GM23338 (cell line): ENCODE measurements at regions not wholly inside any gene's neighbourhood (a gene's known extent, or its start where the extent isn't known, plus 50 kb on each side); places are given as distances from the start of the nearest gene placed in this dataset.

Experiments used
- ATAC-seq: fragments of 200-7000 bp; cut with Tn5 transposase; 3 replicates; pipeline ENCODE4 v1.9.1; 2020
- DNase-seq: peaks from one replicate; pipeline ENCODE4 v3.0.0-alpha.2; 2015; ENCODE audit warnings: low spot score
- H2AFZ ChIP-seq: fragments of 200-600 bp; sonication (generic); 2 replicates; pipeline ENCODE4 v1.8.0; 2016; ENCODE audit warnings: antibody characterized with exemption, mild to moderate bottlenecking, moderate library complexity
- H3F3A ChIP-seq: fragments of 200-600 bp; sonication (generic); replicated peaks from 2 replicates; pipeline ENCODE4 v1.8.0; 2017; ENCODE audit warnings: antibody characterized with exemption, mixed run types, low read depth
- H3K27ac ChIP-seq: fragments of 200-600 bp; sonication (generic); 2 replicates; pipeline ENCODE4 v1.6.1; 2016; ENCODE audit warnings: low read depth
- H3K27me3 ChIP-seq: fragments of 200-600 bp; sonication (generic); 2 replicates; pipeline ENCODE4 v1.8.0; 2016; ENCODE audit warnings: mild to moderate bottlenecking, mixed run types, moderate library complexity; ENCODE audit not compliant: insufficient read depth
- H3K36me3 ChIP-seq: fragments of 200-600 bp; sonication (generic); 2 replicates; pipeline ENCODE4 v1.8.0; 2016; ENCODE audit warnings: mild to moderate bottlenecking; ENCODE audit not compliant: insufficient read depth
- H3K4me1 ChIP-seq: fragments of 200-600 bp; sonication (generic); 2 replicates; pipeline ENCODE4 v1.8.0; 2016; ENCODE audit warnings: mild to moderate bottlenecking, moderate library complexity; ENCODE audit not compliant: insufficient read depth
- H3K4me2 ChIP-seq: fragments of 200-600 bp; sonication (generic); 2 replicates; pipeline ENCODE4 v1.7.1; 2017; ENCODE audit warnings: mixed run types
- H3K4me3 ChIP-seq: fragments of 200-600 bp; sonication (generic); 2 replicates; pipeline ENCODE4 v1.6.1; 2016; ENCODE audit warnings: mixed run types
- H3K79me2 ChIP-seq: fragments of 200-600 bp; sonication (generic); replicated peaks from 2 replicates; pipeline ENCODE4 v1.8.0; 2017; ENCODE audit warnings: mild to moderate bottlenecking; ENCODE audit not compliant: insufficient read depth
- H3K9me2 ChIP-seq: fragments of 200-600 bp; sonication (generic); 2 replicates; pipeline ENCODE4 v1.8.0; 2017; ENCODE audit not compliant: insufficient read depth
- H4K20me1 ChIP-seq: fragments of 200-600 bp; sonication (generic); replicated peaks from 2 replicates; pipeline ENCODE4 v1.8.0; 2017; ENCODE audit warnings: mild to moderate bottlenecking; ENCODE audit not compliant: insufficient read depth
- H3K27ac Mint-ChIP-seq: 2 replicates; pipeline ENCODE4 v1.8.0; 2020; ENCODE audit warnings: inconsistent platforms, mild to moderate bottlenecking, moderate library complexity, mixed read lengths
- H3K27me3 Mint-ChIP-seq: 3 replicates; pipeline ENCODE4 v1.8.0; 2022; ENCODE audit warnings: low read depth, mild to moderate bottlenecking, moderate library complexity, mixed read lengths, inconsistent platforms; ENCODE audit not compliant: insufficient read depth, poor library complexity
- H3K36me3 Mint-ChIP-seq: 3 replicates; pipeline ENCODE4 v1.8.0; 2021; ENCODE audit warnings: low read depth, mild to moderate bottlenecking, inconsistent platforms, moderate library complexity, mixed read lengths
- H3K4me1 Mint-ChIP-seq: 3 replicates; pipeline ENCODE4 v1.8.0; 2020; ENCODE audit warnings: mild to moderate bottlenecking, inconsistent platforms, mixed read lengths
- H3K4me3 Mint-ChIP-seq: 3 replicates; pipeline ENCODE4 v1.8.0; 2021; ENCODE audit warnings: moderate library complexity, mild to moderate bottlenecking, inconsistent platforms, mixed read lengths
- H3K9me3 Mint-ChIP-seq: 3 replicates; pipeline ENCODE4 v1.8.0; 2020; ENCODE audit warnings: moderate library complexity, mild to moderate bottlenecking, inconsistent platforms, mixed read lengths
- EZH2phosphoT487 ChIP-seq: fragments of 200-600 bp; sonication (generic); IDR thresholded peaks from one replicate; pipeline ENCODE4 v1.8.1; 2018; ENCODE audit warnings: antibody characterized with exemption; ENCODE audit not compliant: unreplicated experiment
- POLR2AphosphoS5 ChIP-seq: IDR thresholded peaks from 2 replicates; pipeline ENCODE4 v1.6.1; 2016; ENCODE audit warnings: antibody characterized with exemption, low read depth
- STAT1 ChIP-seq: IDR thresholded peaks from one replicate; pipeline ENCODE4 v1.6.1; 2016; ENCODE audit warnings: antibody characterized with exemption; ENCODE audit not compliant: unreplicated experiment
- ZNF114 ChIP-seq: fragments of 250-450 bp; sonication (Bioruptor Pico); IDR thresholded peaks from 2 replicates; pipeline ENCODE4 v1.5.0; 2020; ENCODE audit warnings: mild to moderate bottlenecking, moderate library complexity
- ZNF331 ChIP-seq: fragments of 250-450 bp; sonication (Bioruptor Pico); IDR thresholded peaks from 2 replicates; pipeline ENCODE4 v1.5.0; 2020; ENCODE audit warnings: low read depth, mild to moderate bottlenecking, moderate library complexity
- TF ChIP-seq, protein P1 (sequence below), 2 experiments: fragments of 200-600 bp in 1 of 2; sonication (generic) in 1 of 2; conservative IDR thresholded peaks; 2 replicates each; pipeline versions ENCODE4 v1.5.1 to v1.6.1; 2016 to 2017; ENCODE audit warnings: antibody characterized with exemption in 2 of 2, low read depth in 2 of 2, mild to moderate bottlenecking in 2 of 2, moderate library complexity in 1 of 2
- TF ChIP-seq, protein P2 (sequence below): IDR thresholded peaks from one replicate; pipeline ENCODE4 v1.6.1; 2018; ENCODE audit warnings: antibody characterized with exemption; ENCODE audit not compliant: unreplicated experiment

DNA sequence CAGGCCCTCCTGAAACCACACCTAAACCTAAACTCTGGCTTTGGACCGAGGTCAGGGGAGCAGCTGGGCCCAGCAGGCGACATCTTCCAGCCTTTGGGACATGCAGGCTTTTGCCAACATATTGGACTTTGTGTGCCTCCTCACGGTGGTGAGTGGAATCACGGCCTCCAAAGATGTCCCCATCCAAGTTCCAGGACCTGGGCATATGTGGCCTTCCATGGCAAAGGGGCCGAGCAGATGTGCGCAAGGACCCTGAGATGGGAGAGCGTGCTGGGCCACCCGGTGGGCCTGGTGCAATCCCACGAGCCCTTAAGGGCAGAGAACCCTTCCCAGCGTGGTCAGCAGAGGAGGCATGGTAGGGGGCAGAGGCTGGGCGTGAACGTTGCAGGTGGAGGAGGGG lies 160.8 kb upstream of the C1orf174 start:
- Histone ChIP-seq H3F3A (no peaks in the 10 kb centered on the region), H4K20me1 (no peaks in the 10 kb centered on the region), H3K4me3 (no peak overlapping the region), H3K4me2 (no peak overlapping the region), H3K36me3 (no peaks in the 10 kb centered on the region), H3K79me2 (no peaks in the 10 kb centered on the region), H3K4me1 (no peaks in the 10 kb centered on the region), H3K9me2 (no peaks in the 10 kb centered on the region), H3K27ac (no peak overlapping the region), H3K27me3 (no peaks in the 10 kb centered on the region), H2AFZ (no peak overlapping the region)
- no peak for ATAC-seq
- TF ChIP-seq POLR2AphosphoS5: no peak
- H3K4me1 Mint-ChIP-seq: no peaks in the 10 kb centered on the region
- H3K27ac Mint-ChIP-seq: no peak overlapping the region
- DNase-seq: no peak
- no peak overlapping the region for H3K4me3 Mint-ChIP-seq
- peaks cover 65% of the 10 kb centered on the region for H3K9me3 Mint-ChIP-seq
- H3K27me3 Mint-ChIP-seq: peaks cover 5% of the 10 kb centered on the region
- peaks cover 5% of the 10 kb centered on the region; the same call in 2 of the 3 replicates for H3K36me3 Mint-ChIP-seq

DNA sequence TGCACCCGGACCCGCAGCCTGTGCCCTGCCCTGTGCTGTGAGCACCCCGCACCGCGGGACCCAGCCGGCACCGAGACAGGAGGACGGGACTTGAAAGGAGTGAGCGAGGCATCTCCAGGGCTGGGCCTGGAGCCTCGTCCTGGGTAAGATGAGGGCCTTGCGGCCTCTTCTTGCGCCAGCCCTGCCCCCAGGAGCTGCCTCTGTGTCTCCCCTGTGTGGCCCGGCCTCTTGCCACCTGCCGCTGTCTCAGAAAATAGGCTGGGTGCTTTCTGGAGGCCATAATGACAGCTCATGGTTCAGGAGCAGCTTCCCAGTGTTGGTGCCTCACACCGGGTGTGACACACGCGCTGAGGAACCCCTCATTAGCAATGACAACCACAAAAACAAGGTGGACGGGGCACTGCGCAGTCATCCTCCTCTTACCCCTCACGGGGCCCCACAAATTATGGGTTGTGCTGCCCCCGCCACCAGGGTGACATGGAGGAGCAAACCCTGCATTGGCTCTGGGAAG lies 161.5 kb upstream of the C1orf174 start:
- no peaks in the 10 kb centered on the region for H3K79me2 ChIP-seq
- no peaks in the 10 kb centered on the region for H3K27me3 ChIP-seq
- H3K4me1 Mint-ChIP-seq: no peaks in the 10 kb centered on the region
- peaks cover 5% of the 10 kb centered on the region for H3K27me3 Mint-ChIP-seq
- no peak overlapping the region for H3K4me2 ChIP-seq
- no peaks in the 10 kb centered on the region for H3K4me1 ChIP-seq
- no peak overlapping the region for H3K27ac ChIP-seq
- no peaks in the 10 kb centered on the region for H3K36me3 Mint-ChIP-seq
- no peak overlapping the region for H3K4me3 ChIP-seq
- ATAC-seq: no peak
- no peaks in the 10 kb centered on the region for H3K36me3 ChIP-seq
- H3K9me3 Mint-ChIP-seq: peaks cover 57% of the 10 kb centered on the region
- no peaks in the 10 kb centered on the region for H3K9me2 ChIP-seq
- H3F3A ChIP-seq: no peaks in the 10 kb centered on the region
- no peak for TF ChIP-seq ZNF114
- no peak for TF ChIP-seq STAT1
- TF ChIP-seq, protein P1, sequence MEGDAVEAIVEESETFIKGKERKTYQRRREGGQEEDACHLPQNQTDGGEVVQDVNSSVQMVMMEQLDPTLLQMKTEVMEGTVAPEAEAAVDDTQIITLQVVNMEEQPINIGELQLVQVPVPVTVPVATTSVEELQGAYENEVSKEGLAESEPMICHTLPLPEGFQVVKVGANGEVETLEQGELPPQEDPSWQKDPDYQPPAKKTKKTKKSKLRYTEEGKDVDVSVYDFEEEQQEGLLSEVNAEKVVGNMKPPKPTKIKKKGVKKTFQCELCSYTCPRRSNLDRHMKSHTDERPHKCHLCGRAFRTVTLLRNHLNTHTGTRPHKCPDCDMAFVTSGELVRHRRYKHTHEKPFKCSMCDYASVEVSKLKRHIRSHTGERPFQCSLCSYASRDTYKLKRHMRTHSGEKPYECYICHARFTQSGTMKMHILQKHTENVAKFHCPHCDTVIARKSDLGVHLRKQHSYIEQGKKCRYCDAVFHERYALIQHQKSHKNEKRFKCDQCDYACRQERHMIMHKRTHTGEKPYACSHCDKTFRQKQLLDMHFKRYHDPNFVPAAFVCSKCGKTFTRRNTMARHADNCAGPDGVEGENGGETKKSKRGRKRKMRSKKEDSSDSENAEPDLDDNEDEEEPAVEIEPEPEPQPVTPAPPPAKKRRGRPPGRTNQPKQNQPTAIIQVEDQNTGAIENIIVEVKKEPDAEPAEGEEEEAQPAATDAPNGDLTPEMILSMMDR (conservative IDR thresholded peaks at IDR 0.05; ENCODE audit: low read depth in 2 of 2): no peak
- TF ChIP-seq EZH2phosphoT487: no peak
- TF ChIP-seq, protein P2, sequence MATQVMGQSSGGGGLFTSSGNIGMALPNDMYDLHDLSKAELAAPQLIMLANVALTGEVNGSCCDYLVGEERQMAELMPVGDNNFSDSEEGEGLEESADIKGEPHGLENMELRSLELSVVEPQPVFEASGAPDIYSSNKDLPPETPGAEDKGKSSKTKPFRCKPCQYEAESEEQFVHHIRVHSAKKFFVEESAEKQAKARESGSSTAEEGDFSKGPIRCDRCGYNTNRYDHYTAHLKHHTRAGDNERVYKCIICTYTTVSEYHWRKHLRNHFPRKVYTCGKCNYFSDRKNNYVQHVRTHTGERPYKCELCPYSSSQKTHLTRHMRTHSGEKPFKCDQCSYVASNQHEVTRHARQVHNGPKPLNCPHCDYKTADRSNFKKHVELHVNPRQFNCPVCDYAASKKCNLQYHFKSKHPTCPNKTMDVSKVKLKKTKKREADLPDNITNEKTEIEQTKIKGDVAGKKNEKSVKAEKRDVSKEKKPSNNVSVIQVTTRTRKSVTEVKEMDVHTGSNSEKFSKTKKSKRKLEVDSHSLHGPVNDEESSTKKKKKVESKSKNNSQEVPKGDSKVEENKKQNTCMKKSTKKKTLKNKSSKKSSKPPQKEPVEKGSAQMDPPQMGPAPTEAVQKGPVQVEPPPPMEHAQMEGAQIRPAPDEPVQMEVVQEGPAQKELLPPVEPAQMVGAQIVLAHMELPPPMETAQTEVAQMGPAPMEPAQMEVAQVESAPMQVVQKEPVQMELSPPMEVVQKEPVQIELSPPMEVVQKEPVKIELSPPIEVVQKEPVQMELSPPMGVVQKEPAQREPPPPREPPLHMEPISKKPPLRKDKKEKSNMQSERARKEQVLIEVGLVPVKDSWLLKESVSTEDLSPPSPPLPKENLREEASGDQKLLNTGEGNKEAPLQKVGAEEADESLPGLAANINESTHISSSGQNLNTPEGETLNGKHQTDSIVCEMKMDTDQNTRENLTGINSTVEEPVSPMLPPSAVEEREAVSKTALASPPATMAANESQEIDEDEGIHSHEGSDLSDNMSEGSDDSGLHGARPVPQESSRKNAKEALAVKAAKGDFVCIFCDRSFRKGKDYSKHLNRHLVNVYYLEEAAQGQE: no peak
- TF ChIP-seq ZNF331: no peak
- DNase-seq: no peak
- H4K20me1 ChIP-seq: no peaks in the 10 kb centered on the region
- H3K4me3 Mint-ChIP-seq: no peak overlapping the region
- H2AFZ ChIP-seq: no peak overlapping the region
- H3K27ac Mint-ChIP-seq: no peak overlapping the region
